ELF-1 (cell line): ENCODE measurements at regions not wholly inside any gene's neighbourhood (a gene's known extent, or its start where the extent isn't known, plus 50 kb on each side); places are given as distances from the start of the nearest gene placed in this dataset.
"Not testable (repeated sequence)": the region's sequence is repeated elsewhere in the genome, so short reads cannot be mapped to it uniquely, and the experiment has no call there.

Experiments
- DNase-seq: peaks from one replicate; pipeline ENCODE4 v3.0.0-alpha.2; 2016; ENCODE audit warnings: low read depth, low spot score

GRCh38 chr13:60696602-60697001, 299.6 kb downstream of the TDRD3 start:
- DNase-seq: no peak

GRCh38 chr13:60691268-60691667, 294.2 kb downstream of the TDRD3 start:
- no peak for DNase-seq

DNA sequence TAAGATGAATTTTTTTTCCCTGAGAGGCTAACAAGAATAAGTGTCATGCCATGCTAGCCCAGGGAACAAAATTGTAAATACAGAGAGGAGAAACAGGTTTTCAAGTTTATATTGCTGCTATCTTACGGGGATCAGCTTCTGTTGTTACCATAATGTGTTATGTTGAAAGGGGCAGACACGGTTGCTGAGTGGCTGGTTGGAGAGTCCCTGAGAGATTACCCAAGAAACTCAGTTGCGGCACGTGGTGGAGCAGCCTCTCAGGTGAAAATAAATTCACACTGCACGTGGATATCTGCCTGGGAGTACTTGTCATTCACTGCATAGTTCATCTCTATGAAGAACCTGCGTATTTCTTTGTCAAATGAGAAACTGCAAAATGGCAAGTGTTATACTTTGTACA, 293.6 kb downstream of the TDRD3 start:
- no peak for DNase-seq

DNA sequence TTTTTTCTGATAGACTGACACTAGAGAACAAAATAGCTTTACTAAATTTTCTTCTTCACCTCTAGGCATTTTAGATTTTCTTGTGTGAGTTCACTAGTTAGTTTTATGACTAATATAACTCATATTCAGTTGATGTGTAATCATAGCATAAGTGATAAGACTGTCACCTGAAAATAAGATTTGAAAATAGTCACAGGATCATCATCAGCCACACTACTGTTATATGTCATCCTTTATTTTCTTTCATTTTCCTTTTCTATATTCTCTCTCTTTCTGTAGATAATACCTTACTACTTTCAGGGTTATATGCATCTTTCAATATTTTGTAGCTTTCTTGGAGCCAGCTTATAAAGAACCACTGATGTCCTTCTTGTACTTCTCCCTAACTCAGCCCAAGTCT, 292.6 kb downstream of the TDRD3 start:
- no peak for DNase-seq

DNA sequence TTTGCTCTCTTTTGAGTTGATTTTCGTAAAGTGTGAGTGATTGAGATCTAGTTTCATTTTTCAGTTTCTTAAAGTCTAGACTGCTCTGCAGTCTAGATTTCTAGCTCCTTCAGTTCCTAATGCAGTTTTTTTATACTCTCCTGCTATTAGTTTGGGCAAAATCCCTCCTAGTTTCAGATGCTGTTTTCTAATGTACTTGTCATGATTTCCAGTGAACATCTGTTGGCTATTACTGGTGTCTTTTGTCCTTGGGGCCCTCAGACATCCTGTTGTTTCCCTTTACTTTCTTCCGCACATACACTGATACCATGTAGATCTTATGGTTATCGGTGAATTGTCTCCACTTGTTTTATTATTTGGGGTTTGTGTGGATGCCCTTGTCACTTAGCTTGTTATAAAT, 292.1 kb downstream of the TDRD3 start:
- no peak for DNase-seq

DNA sequence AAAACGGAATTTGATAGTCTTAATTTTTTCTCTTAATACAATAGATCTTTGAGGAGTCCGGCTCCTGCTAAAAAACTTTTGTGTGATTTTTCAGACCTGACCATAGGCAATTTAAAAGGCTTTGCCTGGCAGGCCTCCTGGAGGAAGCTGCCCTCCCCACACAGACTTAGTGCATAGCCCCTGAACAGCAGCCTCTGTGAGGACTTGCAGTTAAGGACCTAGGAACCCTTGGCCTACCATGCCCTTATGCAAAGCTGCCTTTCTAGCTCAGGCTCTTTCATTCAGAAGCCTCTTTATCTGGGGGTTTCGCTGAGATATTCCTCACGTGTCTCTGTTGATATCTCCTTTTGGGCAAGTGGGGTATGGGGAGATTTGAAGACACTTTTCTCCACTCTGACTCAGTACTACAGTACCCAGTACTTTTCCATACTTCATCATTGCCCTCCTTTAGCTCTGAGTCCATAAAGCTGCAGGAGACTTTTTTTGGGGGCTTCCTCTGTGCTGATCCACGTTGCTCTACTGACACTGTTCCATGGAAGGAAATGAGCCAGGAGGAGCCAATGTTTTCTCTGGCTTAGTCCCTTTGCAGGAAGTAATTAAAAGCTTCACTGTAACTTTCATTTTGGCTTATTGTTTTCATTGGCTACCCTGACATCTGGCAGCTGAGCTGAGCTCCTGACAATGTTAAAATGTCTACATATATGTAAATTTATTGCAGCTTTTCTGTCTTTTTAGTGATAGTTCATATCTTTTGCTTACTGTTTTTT, 283.1 kb downstream of the TDRD3 start:
- no peak for DNase-seq

- no peak for DNase-seq
These were observed 282.1 kb downstream of the TDRD3 start for GRCh38 chr13:60679131-60679530.

GRCh38 chr13:60671386-60671785, 274.4 kb downstream of the TDRD3 start:
- no peak for DNase-seq

DNA sequence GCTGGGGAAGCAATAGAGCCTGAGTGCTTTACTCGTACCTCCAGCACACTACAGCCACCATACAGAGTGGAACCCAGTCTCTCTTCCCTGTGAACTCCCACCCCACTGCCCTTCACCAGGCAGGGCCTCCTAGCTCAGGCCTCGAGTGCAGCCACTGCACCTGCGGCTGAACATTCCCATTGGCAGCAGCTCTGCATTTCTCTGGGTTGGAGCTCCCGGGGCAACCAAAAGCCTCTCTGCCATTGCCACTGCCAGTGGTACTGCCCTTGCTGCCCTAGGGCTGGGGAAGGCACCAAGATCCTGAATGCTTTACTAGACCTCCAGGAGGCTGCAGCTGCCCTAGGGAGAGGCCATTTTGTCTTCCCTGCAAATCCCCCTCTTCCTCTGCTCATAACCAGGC, 266.8 kb downstream of the TDRD3 start:
- no peak for DNase-seq

DNA sequence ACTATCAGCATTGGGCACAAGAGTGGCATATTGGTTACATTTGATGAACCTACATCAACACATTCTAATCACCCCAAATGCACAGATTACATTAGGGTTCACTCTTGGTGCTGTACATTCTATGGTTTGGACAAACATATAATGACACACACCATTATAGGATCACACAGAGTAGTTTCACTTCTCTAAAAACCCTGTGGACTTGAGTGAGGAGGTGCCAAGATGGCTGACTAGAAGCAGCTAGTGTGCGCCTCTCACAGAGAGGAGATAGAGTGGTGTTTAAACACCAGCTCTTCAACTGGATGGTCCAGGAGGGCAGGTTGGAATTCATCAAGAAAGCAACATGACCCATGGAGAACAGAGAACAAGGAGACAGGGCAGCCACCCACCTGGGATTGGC, 265.6 kb downstream of the TDRD3 start:
- DNase-seq: no peak

DNA sequence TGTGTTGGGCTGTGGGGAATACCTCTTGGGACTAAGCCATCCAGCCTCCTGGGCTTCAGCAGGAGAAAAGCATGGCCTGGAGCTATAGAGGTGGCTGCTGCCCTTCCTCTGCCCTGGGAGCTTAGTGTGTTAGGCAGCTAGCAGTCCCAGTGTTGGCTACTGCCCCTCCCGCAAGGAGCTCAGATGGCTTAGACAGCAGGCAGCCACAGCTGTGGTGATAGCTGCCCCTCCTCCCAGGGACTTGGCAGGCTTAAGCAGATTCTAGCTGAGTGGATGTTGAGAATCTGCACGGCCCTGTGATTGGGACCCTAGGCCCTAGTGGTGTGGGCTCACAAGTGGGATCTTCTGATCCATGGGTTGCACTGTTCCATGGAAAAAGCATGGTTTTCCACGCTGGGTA, 264.5 kb downstream of the TDRD3 start:
- peak; percentile 65 for DNase-seq

DNA sequence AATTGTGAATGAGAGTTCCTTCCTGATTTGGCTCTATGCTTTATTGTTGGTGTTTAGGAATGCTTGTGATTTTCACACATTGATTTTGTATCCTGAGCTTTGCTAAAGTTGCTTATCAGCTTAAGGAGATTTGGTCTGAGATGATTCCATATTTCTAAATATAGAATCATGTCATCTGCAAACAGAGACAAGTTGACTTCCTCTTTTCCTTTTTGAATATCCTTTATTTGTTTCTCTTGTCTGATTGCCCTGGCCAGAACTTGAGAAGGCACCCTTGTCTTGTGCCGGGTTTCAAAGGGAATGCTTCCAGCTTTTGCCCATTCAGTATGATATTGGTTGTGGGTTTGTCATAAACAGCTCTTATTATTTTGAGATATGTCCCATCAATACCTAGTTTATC, 260.6 kb downstream of the TDRD3 start:
- DNase-seq: not testable (repeated sequence)

- DNase-seq: no peak
These were observed 258.2 kb downstream of the TDRD3 start for GRCh38 chr13:60655256-60655655.

DNA sequence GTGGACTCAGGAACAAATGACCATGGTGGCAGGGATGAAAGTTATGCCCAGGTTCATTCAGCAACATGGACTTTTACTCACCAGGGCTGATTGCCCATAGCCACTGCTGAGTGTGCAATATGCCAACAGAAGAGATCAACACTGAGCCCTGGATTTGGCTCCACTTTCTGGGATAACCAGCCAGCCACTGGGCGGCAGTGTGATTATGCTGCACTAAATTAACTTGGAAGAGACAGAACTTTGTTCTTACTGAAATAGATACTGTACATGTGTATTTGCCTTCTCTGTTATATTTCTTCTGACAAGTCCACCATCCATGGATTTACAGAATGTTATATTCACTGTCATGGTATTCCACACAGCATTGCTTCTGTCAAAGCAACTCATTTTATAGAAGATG, 257.4 kb downstream of the TDRD3 start:
- DNase-seq: peak; percentile 30

- DNase-seq: no peak
These were observed 250.5 kb downstream of the TDRD3 start for GRCh38 chr13:60647547-60647946.

- no peak for DNase-seq
These were observed 249.6 kb downstream of the TDRD3 start for GRCh38 chr13:60646620-60647019.

DNA sequence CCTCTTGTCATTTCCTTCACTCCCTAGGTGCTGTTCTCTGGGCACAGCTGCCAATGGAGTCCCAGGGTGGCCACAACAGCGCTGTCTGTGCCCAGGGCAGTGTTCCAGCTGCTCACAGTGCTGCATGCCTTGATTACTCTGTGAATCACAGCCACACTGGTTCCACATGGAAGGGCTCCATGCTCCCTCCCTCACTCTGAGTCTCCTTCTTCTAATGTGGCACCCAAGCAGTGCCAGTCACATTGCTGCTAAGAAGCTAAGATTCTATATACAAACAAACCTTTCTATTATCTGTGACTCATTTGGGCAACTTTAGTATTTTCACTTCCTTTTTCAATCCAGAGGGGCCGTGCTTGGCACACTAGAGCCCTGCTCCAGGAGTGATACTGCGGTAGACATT, 248.7 kb downstream of the TDRD3 start:
- DNase-seq: no peak

DNA sequence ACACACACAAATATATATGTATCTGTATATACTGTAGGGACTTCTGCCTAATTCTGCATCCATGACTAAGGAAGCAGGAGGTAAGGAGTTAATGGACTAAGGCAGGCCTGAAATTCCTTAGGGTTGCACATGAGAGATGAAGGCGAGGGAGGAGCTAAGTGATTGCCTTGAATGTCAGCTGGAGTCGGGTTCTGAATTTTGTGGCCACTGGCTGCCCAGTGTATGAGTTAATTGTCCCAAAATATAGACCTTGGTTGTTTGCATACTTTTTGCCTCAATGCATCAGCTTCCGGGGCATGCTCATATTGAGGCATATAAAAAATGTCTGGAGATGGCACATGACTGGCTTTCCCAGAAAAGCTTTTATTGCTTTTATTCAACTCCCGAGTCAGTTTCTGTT, 245.5 kb downstream of the TDRD3 start:
- no peak for DNase-seq

DNA sequence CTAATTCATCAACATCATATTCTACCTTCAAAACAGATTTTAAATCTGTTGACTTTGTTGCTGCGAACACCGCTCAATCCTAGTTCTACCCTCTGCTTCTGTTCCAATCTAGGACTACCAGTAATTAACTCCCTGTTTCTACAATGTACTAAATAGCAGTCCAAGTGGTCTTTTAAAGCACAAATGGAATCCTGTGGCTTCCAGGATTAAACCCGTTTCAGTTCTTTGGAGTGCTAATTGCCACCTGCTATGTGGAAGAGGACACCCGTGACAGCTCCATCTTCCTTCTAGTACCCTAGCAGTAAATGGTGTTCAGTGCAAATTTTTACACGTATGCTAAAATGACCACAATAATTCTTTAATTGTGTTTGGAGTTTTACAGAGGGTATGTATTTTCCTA, 232.1 kb downstream of the TDRD3 start:
- peak; percentile 19 for DNase-seq

- peak; percentile 72 for DNase-seq
These were observed 230.2 kb downstream of the TDRD3 start for GRCh38 chr13:60627071-60627686.
